SK-N-MC (cell line): ENCODE measurements at regions not wholly inside any gene's neighbourhood (a gene's known extent, or its start where the extent isn't known, plus 50 kb on each side); places are given as distances from the start of the nearest gene placed in this dataset.

Source experiments
- DNase-seq: peaks from one replicate; pipeline ENCODE4 v3.0.0-alpha.2; 2011; ENCODE audit warnings: low read depth, low spot score
- H3K27ac ChIP-seq: fragments of 200-600 bp; sonication (generic); 2 replicates; pipeline ENCODE4 v1.5.1; 2016; ENCODE audit warnings: mixed run types
- H3K36me3 ChIP-seq: fragments of 200-600 bp; sonication (generic); 2 replicates; pipeline ENCODE4 v1.6.1; 2017; ENCODE audit warnings: antibody characterized with exemption, low read length, mixed read lengths; ENCODE audit not compliant: insufficient read depth
- H3K4me3 ChIP-seq: fragments of 200-600 bp; sonication (generic); 2 replicates; pipeline ENCODE4 v1.5.1; 2016
- H3K9ac ChIP-seq: fragments of 200-600 bp; sonication (generic); 2 replicates; pipeline ENCODE4 v1.8.0; 2017; ENCODE audit warnings: mixed run types, mixed read lengths; ENCODE audit not compliant: insufficient read length
- H3K9me3 ChIP-seq: fragments of 200-600 bp; sonication (generic); 2 replicates; pipeline ENCODE4 v1.6.1; 2017; ENCODE audit warnings: low read depth, mild to moderate bottlenecking, antibody characterized with exemption, low read length, moderate library complexity, mixed read lengths
- EZH2 ChIP-seq: fragments of 200-600 bp; sonication (generic); IDR thresholded peaks from one replicate; pipeline ENCODE4 v1.6.1; 2017; ENCODE audit warnings: antibody characterized with exemption
- FOXP2 ChIP-seq: optimal IDR thresholded peaks from 2 replicates; pipeline ENCODE3; 2011; ENCODE audit warnings: mild to moderate bottlenecking, moderate library complexity; ENCODE audit not compliant: insufficient read depth; ENCODE audit errors: extremely low read length, control extremely low read depth
- POLR2AphosphoS5 ChIP-seq: IDR thresholded peaks from 2 replicates; pipeline ENCODE4 v1.6.1; 2012; ENCODE audit warnings: mild to moderate bottlenecking, low read depth, low read length, borderline replicate concordance

GRCh38 chr2:66938471-66938967 is 458.6 kb upstream of the ETAA1 start:
- Histone ChIP-seq H3K9me3 (no peaks in the 10 kb centered on the region), H3K4me3 (no peak overlapping the region), H3K36me3 (no peaks in the 10 kb centered on the region), H3K9ac (no peak overlapping the region), H3K27ac (no peak overlapping the region)
- no peak for TF ChIP-seq FOXP2
- no peak for TF ChIP-seq EZH2
- no peak for DNase-seq

- Histone ChIP-seq H3K36me3 (no peaks in the 10 kb centered on the region), H3K27ac (no peak overlapping the region), H3K4me3 (no peak overlapping the region), H3K9me3 (no peaks in the 10 kb centered on the region), H3K9ac (no peak overlapping the region)
- DNase-seq, result no peak
- TF ChIP-seq FOXP2 (no peak), POLR2AphosphoS5 (no peak), EZH2 (no peak)
These were observed 457.1 kb upstream of the ETAA1 start for GRCh38 chr2:66940080-66940479.

GRCh38 chr2:66948234-66948633 is 448.9 kb upstream of the ETAA1 start:
- no peak for DNase-seq
- Histone ChIP-seq H3K9me3 (no peaks in the 10 kb centered on the region), H3K9ac (no peak overlapping the region), H3K36me3 (no peaks in the 10 kb centered on the region), H3K27ac (no peak overlapping the region), H3K4me3 (no peak overlapping the region)
- no peak for TF ChIP-seq FOXP2
- TF ChIP-seq EZH2, result no peak
- TF ChIP-seq POLR2AphosphoS5, result no peak

- H3K9ac ChIP-seq, result no peak overlapping the region
- DNase-seq, result no peak
- no peak overlapping the region for H3K4me3 ChIP-seq
- H3K27ac ChIP-seq, result no peak overlapping the region
- TF ChIP-seq POLR2AphosphoS5 (no peak), FOXP2 (no peak), EZH2 (no peak)
- no peaks in the 10 kb centered on the region for H3K36me3 ChIP-seq
- H3K9me3 ChIP-seq, result no peaks in the 10 kb centered on the region
These were observed 439.9 kb upstream of the ETAA1 start for GRCh38 chr2:66957198-66957597.

- no peaks in the 10 kb centered on the region for H3K36me3 ChIP-seq
- no peak overlapping the region for H3K4me3 ChIP-seq
- no peaks in the 10 kb centered on the region for H3K9me3 ChIP-seq
- no peak for DNase-seq
- H3K9ac ChIP-seq, result no peak overlapping the region
- TF ChIP-seq FOXP2 (no peak), EZH2 (no peak), POLR2AphosphoS5 (no peak)
- no peak overlapping the region for H3K27ac ChIP-seq
These were observed 439.5 kb upstream of the ETAA1 start for GRCh38 chr2:66957677-66958076.

- no peak for DNase-seq
- no peak overlapping the region for H3K9ac ChIP-seq
- H3K4me3 ChIP-seq, result no peak overlapping the region
- no peak for TF ChIP-seq EZH2
- H3K27ac ChIP-seq, result no peak overlapping the region
- no peaks in the 10 kb centered on the region for H3K36me3 ChIP-seq
- no peaks in the 10 kb centered on the region for H3K9me3 ChIP-seq
These were observed 437.0 kb upstream of the ETAA1 start for GRCh38 chr2:66960161-66960560.

- no peak overlapping the region for H3K4me3 ChIP-seq
- TF ChIP-seq EZH2, result no peak
- no peak for TF ChIP-seq FOXP2
- no peak for TF ChIP-seq POLR2AphosphoS5
- no peaks in the 10 kb centered on the region for H3K9me3 ChIP-seq
- no peak overlapping the region for H3K9ac ChIP-seq
- DNase-seq, result no peak
- H3K36me3 ChIP-seq, result no peaks in the 10 kb centered on the region
- H3K27ac ChIP-seq, result no peak overlapping the region
These were observed 434.4 kb upstream of the ETAA1 start for GRCh38 chr2:66962716-66963115.

GRCh38 chr2:66966631-66967030 is 430.5 kb upstream of the ETAA1 start:
- no peak overlapping the region for H3K4me3 ChIP-seq

GRCh38 chr2:66968946-66969345 is 428.2 kb upstream of the ETAA1 start:
- H3K27ac ChIP-seq, result no peak overlapping the region
- no peaks in the 10 kb centered on the region for H3K36me3 ChIP-seq
- TF ChIP-seq EZH2 (no peak), POLR2AphosphoS5 (no peak), FOXP2 (no peak)

More at GRCh38 chr2:66966631-66967030, 430.5 kb upstream of the ETAA1 start:
- DNase-seq, result no peak
- H3K9me3 ChIP-seq, result no peaks in the 10 kb centered on the region
- TF ChIP-seq EZH2 (no peak), POLR2AphosphoS5 (no peak), FOXP2 (no peak)
- H3K36me3 ChIP-seq, result no peaks in the 10 kb centered on the region
- H3K27ac ChIP-seq, result no peak overlapping the region
- H3K9ac ChIP-seq, result no peak overlapping the region

More at GRCh38 chr2:66968946-66969345, 428.2 kb upstream of the ETAA1 start:
- Histone ChIP-seq H3K4me3 (no peak overlapping the region), H3K9ac (no peak overlapping the region), H3K9me3 (no peaks in the 10 kb centered on the region)
- DNase-seq, result no peak
